ENCODE measurements at regions not wholly inside any gene's neighbourhood (a gene's known extent, or its start where the extent isn't known, plus 50 kb on each side); places are given as distances from the start of the nearest gene placed in this dataset.

GRCh38 chr6:104126315-104127005 lies 733.3 kb downstream of the HACE1 start:
- in situ Hi-C loops (cut with MboI; ENCODE audit: low sequenced_read_pairs), result no loop called here

DNA sequence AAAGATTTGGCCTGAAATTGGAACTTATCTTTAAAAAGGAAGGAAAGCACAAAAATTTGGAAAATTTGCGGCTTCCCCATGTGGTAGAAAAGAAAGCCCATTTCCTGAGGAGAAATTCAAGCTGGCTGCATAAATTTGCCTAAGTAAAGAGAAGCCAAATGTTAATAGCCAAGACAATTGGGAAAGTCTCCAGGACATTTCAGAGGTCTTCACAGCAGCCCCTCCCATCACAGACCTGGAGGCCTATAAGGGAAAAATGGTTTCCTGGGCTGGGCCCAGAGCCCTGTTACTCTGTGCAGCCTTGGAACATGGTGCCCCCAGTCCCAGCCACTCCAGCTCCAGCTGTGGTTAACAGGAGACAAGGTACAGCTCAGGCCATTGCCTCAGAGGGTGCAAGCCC lies 736.5 kb downstream of the HACE1 start:
- in situ Hi-C loops (cut with MboI; ENCODE audit: low sequenced_read_pairs), result no loop called here

DNA sequence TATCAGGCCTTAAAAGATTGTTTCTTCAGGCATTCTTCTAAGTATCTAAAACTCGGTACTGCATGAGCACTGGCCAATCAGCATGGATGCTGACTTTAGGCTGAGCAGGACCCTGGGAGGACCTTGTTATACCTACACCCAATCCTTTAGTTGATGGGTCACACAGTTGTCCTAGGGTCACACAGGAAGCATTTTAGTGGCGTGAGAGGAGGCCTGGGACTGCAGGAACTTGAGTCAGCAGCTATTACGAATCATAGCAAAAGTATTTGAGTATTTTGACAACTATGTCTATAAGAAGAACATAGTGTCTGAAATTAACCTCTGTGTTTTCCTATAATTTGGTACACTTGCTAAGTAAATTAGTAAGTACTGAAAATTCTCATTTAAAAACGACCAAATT lies 741.4 kb downstream of the HACE1 start:
- in situ Hi-C loops (cut with MboI; ENCODE audit: low sequenced_read_pairs), result no loop called here

GRCh38 chr6:104109806-104110205 lies 749.9 kb downstream of the HACE1 start:
- in situ Hi-C loops (cut with MboI; ENCODE audit: low sequenced_read_pairs), result no loop called here

DNA sequence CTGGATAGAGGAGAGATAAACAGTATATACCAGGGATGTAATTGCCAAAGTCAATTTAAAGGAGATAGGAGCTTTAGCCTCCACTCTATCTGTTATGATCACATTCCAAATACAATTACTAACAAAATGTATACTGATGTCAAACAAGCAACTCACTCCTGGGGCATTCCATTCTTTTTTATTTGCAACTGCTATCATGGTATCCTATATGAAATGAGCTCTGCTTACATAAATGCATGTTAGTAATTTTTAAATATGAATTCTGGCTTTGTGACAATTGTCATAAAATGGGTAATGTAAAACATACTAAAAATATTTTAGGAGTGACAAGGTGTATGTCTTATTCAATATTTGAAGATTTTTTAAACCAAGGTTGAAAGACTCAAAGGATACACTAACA lies 751.1 kb downstream of the HACE1 start:
- in situ Hi-C loops (cut with MboI; ENCODE audit: low sequenced_read_pairs), result no loop called here

GRCh38 chr6:104095661-104096416 lies 763.9 kb downstream of the HACE1 start:
- in situ Hi-C loops (cut with MboI; ENCODE audit: low sequenced_read_pairs), result no loop called here

GRCh38 chr6:104087765-104088164 lies 772.0 kb downstream of the HACE1 start:
- in situ Hi-C loops (cut with MboI; ENCODE audit: low sequenced_read_pairs), result no loop called here

- in situ Hi-C loops (cut with MboI; ENCODE audit: low sequenced_read_pairs), result no loop called here
Observed at GRCh38 chr6:104068281-104068680, 791.4 kb downstream of the HACE1 start.

DNA sequence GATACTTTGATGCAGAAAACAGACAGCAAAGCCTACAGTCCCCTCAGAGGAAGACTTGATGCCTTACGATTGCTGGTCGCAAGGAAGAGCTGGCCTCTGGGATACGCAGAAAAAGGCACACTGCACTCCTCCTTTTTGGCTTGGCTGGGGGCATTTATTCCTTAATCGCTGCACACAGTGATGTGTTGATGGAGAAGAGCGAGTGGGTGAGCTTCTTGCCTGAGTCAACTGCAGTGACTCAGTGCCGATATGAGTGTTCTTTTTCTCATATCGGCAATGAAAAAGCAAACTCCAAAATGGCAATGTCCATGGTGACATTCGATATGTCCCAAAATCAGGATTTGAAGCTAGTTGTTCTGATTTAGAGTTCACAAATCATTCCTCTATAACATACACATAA lies 794.8 kb downstream of the HACE1 start:
- in situ Hi-C loops (cut with MboI; ENCODE audit: low sequenced_read_pairs), result no loop called here

- in situ Hi-C loops (cut with MboI; ENCODE audit: low sequenced_read_pairs), result no loop called here
Observed at GRCh38 chr6:104050455-104050854, 809.3 kb downstream of the HACE1 start.

DNA sequence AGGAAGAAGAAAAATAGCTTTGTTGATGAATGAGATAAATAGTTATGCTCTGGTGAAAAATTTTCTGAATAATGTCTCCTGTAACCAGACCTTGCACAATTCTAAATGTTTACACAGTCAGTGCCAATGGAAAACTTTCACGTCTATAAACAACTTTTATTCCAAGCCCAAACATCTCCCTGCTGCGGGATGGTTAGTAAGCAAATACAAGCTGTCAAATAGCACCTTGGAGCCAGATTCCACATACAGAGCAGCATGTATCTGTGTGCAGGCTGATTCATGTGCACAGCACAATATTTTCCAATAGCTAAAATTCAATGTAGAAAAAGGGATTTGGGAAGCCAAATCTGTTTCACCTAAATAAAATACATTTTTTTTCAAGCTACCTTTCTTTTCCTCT lies 813.3 kb downstream of the HACE1 start:
- in situ Hi-C loops (cut with MboI; ENCODE audit: low sequenced_read_pairs), result no loop called here

DNA sequence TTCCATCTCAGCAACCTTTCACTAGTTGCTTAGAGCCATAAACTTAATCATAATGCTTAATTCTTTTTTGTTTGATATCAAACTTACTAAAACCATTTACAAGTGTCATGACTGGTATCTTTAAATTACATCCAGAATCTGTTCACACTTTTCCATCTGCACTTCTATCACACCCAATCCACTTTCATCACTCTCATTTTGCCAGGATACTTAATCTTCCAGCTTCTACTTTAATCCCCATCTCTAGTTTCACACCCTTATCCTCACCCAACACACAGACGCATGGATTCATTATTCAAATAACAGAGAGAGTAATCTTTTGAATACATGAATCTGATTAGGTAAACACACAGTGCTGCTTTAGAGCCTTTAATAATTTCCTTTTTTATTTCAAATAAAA lies 828.4 kb downstream of the HACE1 start:
- in situ Hi-C loops (cut with MboI; ENCODE audit: low sequenced_read_pairs), result no loop called here

- in situ Hi-C loops (cut with MboI; ENCODE audit: low sequenced_read_pairs), result no loop called here
Observed at GRCh38 chr6:104022126-104022525, 837.6 kb downstream of the HACE1 start.

GRCh38 chr6:104019075-104019753 lies 840.5 kb downstream of the HACE1 start:
- in situ Hi-C loops (cut with MboI; ENCODE audit: low sequenced_read_pairs), result no loop called here

- in situ Hi-C loops (cut with MboI; ENCODE audit: low sequenced_read_pairs), result no loop called here
Observed at GRCh38 chr6:104017410-104018381, 842.0 kb downstream of the HACE1 start.

DNA sequence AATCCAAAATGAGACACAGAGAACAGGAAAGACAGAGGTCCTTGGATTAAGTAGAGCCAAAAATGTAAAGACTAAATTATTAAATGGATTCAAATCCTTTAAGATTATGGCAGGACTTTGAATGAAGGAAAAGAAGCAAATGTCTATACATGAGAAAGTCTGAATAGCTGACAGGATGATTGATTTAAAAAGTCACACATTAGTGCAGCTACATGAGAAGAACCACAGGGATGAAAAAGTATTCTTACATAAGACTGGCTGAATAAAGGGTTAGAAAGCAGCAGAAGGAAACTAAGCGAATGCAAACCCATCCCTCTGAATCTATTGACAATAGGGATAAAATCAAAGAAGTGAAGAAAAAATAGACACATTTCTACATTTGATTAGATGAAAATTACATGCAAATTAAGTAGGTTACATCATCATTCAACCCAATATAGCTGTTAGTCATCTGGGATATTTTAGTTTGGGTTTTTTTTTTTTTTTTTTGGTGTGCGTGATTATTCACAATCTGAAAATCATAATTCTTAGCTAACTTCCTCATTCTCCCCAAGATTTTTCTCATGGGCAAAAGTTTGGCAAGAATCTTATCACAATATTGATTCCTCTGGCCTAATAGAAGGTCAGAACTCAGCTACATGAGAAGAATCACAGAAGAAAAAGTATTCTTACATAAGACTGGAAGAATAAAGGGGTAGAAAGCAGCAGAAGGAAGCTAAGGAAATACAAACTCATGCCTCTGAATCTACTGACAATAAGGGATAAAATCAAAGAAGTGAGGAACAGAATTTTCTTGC lies 845.4 kb downstream of the HACE1 start:
- in situ Hi-C loops (cut with MboI; ENCODE audit: low sequenced_read_pairs), result no loop called here

DNA sequence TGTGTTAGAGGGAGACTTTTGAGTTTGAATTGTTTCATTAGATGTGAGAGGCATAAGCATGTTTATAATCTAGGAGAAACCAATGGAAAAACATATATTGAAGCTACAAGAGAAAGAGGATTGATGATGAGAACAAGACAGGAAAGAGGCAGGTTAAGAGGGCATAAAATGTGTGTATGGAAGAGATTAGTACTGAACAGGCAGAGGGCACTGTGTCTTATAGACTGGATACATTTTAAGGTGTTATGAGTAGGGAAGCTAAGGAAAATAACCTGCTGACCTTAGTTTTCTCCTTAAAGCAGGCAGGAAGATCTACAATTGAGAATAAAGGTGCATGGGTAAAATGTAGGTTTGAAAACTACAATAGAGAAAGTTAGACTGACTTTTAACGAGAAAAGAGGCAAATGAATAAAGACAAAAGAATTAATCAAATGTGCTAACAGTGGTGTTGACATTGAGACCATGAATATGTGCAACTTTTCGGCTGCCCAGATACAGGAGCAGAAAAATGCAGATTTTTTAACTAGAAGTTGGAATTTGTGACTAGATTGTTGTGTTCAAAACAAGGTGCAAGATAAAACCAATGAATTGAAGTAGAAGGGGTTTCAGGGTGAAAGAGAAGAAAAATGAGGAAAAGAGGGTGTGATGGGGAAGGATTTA lies 846.3 kb downstream of the HACE1 start:
- in situ Hi-C loops (cut with MboI; ENCODE audit: low sequenced_read_pairs), result no loop called here

DNA sequence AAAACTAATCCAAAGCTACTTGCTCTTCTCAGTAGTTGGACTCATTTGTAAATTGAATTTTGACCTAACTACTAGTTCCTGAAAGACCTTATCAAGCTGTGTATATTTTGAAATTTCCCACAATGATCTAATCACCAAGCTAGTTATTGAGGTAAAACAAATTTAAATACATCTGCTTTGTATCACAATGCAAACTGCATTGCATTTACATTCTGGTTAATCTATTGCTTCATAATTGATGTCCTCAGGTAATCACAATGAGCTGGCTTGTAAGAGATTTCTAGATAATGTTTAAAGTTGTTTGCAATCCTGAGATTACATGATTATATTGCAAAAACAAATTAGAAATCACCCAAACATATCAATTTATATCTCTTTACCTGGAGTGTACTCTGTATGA lies 848.8 kb downstream of the HACE1 start:
- in situ Hi-C loops (cut with MboI; ENCODE audit: low sequenced_read_pairs), result no loop called here

DNA sequence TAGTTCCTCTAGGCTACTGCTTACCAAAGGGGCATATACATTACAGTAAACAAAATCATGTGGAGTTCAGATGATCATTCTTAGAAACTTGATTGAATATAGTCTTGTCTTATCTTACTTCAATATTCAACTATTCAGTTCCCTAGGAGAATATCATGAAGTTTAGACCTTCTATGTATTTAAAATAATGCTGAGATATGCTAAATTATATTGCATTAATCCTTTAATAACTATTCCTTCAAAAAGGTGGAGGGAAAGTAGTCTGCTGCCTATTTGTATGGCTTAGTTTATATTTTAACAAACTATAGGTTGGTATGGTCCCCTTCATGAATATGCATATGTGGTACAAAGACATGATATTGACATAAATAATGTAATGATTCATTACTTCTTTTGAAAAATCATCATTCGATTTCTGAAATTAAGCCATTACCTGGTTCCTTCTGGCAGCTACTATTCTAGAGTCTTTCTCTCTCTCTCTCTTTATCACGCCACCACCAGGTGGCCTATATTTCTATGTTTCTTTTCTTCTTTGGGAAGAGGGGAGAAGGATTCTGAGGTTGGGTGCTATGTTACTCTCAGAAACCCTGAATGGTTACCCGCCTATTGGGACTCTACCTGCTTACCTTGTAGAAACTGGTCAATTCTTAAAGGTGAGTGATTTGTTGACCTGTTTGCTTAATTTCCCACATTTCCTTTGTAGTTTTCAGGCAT lies 855.8 kb downstream of the HACE1 start:
- in situ Hi-C loops (cut with MboI; ENCODE audit: low sequenced_read_pairs), result no loop called here
